PC-9 (cell line): ENCODE measurements at regions not wholly inside any gene's neighbourhood (a gene's known extent, or its start where the extent isn't known, plus 50 kb on each side); places are given as distances from the start of the nearest gene placed in this dataset.

ENCODE experiments used
- BruUV-seq: library from RNA; stranded (reverse); fragments of 400-500 nt; replicated peaks from 2 replicates; lab custom pipeline; 2021; lab: Mats Ljungman, UMichigan
- CTCF ChIA-PET: fragments of 300-600 bp; sonication (Branson Sonifier 250); formaldehyde crosslinking; loops from one replicate; lab custom pipeline; 2022; ENCODE audit warnings: antibody characterized with exemption; lab: Charles Lee
- POLR2A ChIA-PET: fragments of 300-600 bp; sonication (Branson Sonifier 250); formaldehyde crosslinking; loops from one replicate; lab custom pipeline; 2022; ENCODE audit warnings: antibody characterized with exemption; ENCODE audit not compliant: unreplicated experiment; lab: Charles Lee
- DNase-seq, 2 experiments: peaks; one replicate each; pipeline versions ENCODE4 v3.0.0 to v3.0.0-alpha.2; 2015 to 2022; ENCODE audit warnings: mixed read lengths in 1 of 2
- H2AFZ ChIP-seq: fragments of 200-600 bp; sonication (generic); 2 replicates; pipeline ENCODE4 v1.8.1; 2017; ENCODE audit warnings: antibody characterized with exemption
- H3F3A ChIP-seq: fragments of 200-600 bp; sonication (generic); 2 replicates; pipeline ENCODE4 v1.8.1; 2017; ENCODE audit warnings: antibody characterized with exemption, mild to moderate bottlenecking, low read depth; ENCODE audit not compliant: insufficient read depth
- H3K27ac ChIP-seq: fragments of 200-600 bp; sonication (generic); 2 replicates; pipeline ENCODE4 v1.6.1; 2016; ENCODE audit warnings: mixed run types
- H3K27me3 ChIP-seq: fragments of 200-600 bp; sonication (generic); 2 replicates; pipeline ENCODE4 v1.6.1; 2016; ENCODE audit warnings: low read depth, mixed run types; ENCODE audit not compliant: insufficient read depth
- H3K36me3 ChIP-seq: fragments of 200-600 bp; sonication (generic); 2 replicates; pipeline ENCODE4 v1.6.1; 2016; ENCODE audit warnings: low read depth, mixed run types
- H3K4me1 ChIP-seq: fragments of 200-600 bp; sonication (generic); replicated peaks from 2 replicates; pipeline ENCODE4 v1.6.1; 2016; ENCODE audit warnings: mixed run types; ENCODE audit not compliant: insufficient read depth
- H3K4me2 ChIP-seq: fragments of 200-600 bp; sonication (generic); 2 replicates; pipeline ENCODE4 v1.6.1; 2017; ENCODE audit warnings: mixed run types
- H3K4me3 ChIP-seq: fragments of 200-600 bp; sonication (generic); 2 replicates; pipeline ENCODE4 v1.6.1; 2016; ENCODE audit warnings: mixed run types
- H3K79me2 ChIP-seq: fragments of 200-600 bp; sonication (generic); 2 replicates; pipeline ENCODE4 v1.6.1; 2017; ENCODE audit warnings: low read depth, mixed run types
- H3K9me2 ChIP-seq: fragments of 200-600 bp; sonication (generic); 2 replicates; pipeline ENCODE4 v1.8.1; 2017; ENCODE audit warnings: mild to moderate bottlenecking; ENCODE audit not compliant: insufficient read depth
- H3K9me3 ChIP-seq: fragments of 200-600 bp; sonication (generic); 2 replicates; pipeline ENCODE4 v1.8.1; 2016; ENCODE audit warnings: low read depth; ENCODE audit not compliant: insufficient read depth
- H4K20me1 ChIP-seq: fragments of 200-600 bp; sonication (generic); 2 replicates; pipeline ENCODE4 v1.8.1; 2017; ENCODE audit not compliant: insufficient read depth
- CTCF ChIP-seq: fragments of 200-600 bp; sonication (generic); conservative IDR thresholded peaks from 2 replicates; pipeline ENCODE4 v1.6.1; 2017; ENCODE audit warnings: mixed run types, antibody characterized with exemption, mild to moderate bottlenecking, moderate library complexity
- EZH2 ChIP-seq: fragments of 200-600 bp; sonication (generic); IDR thresholded peaks from 2 replicates; pipeline ENCODE4 v1.8.0; 2017; ENCODE audit warnings: antibody characterized with exemption, low read depth
- intact Hi-C: fragments of 100-400 bp; cut with micrococcal nuclease; formaldehyde crosslinking; loops from one replicate; pipeline ENCODE4 v1.10.0; 2022; ENCODE audit not compliant: unreplicated experiment

GRCh38 chr21:31471865-31472264, 127.8 kb upstream of the TIAM1 start:
- Histone ChIP-seq H3K4me2 (no peak overlapping the region), H2AFZ (no peak overlapping the region), H3K4me3 (no peak overlapping the region), H3K27me3 (no peaks in the 10 kb centered on the region), H4K20me1 (no peaks in the 10 kb centered on the region), H3K9me3 (no peaks in the 10 kb centered on the region), H3K36me3 (no peaks in the 10 kb centered on the region), H3K79me2 (no peaks in the 10 kb centered on the region), H3K9me2 (no peaks in the 10 kb centered on the region), H3K27ac (no peak overlapping the region), H3F3A (no peaks in the 10 kb centered on the region), H3K4me1 (no peaks in the 10 kb centered on the region)
- CTCF ChIA-PET, result no interaction called here
- DNase-seq, result no peak
- intact Hi-C loops, result no loop called here
- POLR2A ChIA-PET, result no interaction called here
- no TSS peak for BruUV-seq
- no peak for TF ChIP-seq EZH2
- TF ChIP-seq CTCF, result no peak

GRCh38 chr21:31470896-31471694, 127.0 kb upstream of the TIAM1 start:
- Histone ChIP-seq H3K4me2 (no peak overlapping the region), H3K79me2 (no peaks in the 10 kb centered on the region), H3K9me2 (no peaks in the 10 kb centered on the region), H2AFZ (no peak overlapping the region), H4K20me1 (no peaks in the 10 kb centered on the region), H3K4me1 (no peaks in the 10 kb centered on the region), H3K36me3 (no peaks in the 10 kb centered on the region), H3K27me3 (no peaks in the 10 kb centered on the region), H3K4me3 (no peak overlapping the region), H3K27ac (no peak overlapping the region), H3F3A (no peaks in the 10 kb centered on the region), H3K9me3 (no peaks in the 10 kb centered on the region)
- ChIA-PET CTCF (no interaction called here), POLR2A (interaction anchor here (0.6 kb wide), 1 partner anchor 25 kb away, joined by 5 read pairs; no protein-coding TSS in a partner anchor)
- no peak for DNase-seq
- no TSS peak for BruUV-seq
- intact Hi-C loops, result no loop called here
- no peak for TF ChIP-seq EZH2
- no peak for TF ChIP-seq CTCF

GRCh38 chr21:31460980-31461379, 116.9 kb upstream of the TIAM1 start:
- intact Hi-C loops, result no loop called here
- CTCF ChIA-PET, result no interaction called here
- DNase-seq, result no peak
- no peaks in the 10 kb centered on the region for H3K79me2 ChIP-seq
- TF ChIP-seq EZH2 (no peak), CTCF (no peak)
- POLR2A ChIA-PET, result no interaction called here
- no peak overlapping the region for H3K4me2 ChIP-seq
- H3K27ac ChIP-seq, result no peak overlapping the region
- no peak overlapping the region for H2AFZ ChIP-seq
- H3K4me1 ChIP-seq, result no peaks in the 10 kb centered on the region
- H3K36me3 ChIP-seq, result no peaks in the 10 kb centered on the region
- H3K4me3 ChIP-seq, result no peak overlapping the region
- H4K20me1 ChIP-seq, result no peaks in the 10 kb centered on the region
- no peaks in the 10 kb centered on the region for H3K27me3 ChIP-seq
- no peaks in the 10 kb centered on the region for H3F3A ChIP-seq
- H3K9me2 ChIP-seq, result no peaks in the 10 kb centered on the region
- no peaks in the 10 kb centered on the region for H3K9me3 ChIP-seq
- BruUV-seq, result no TSS peak
